Middle frontal gyrus (tissue), 1 donor: ENCODE measurements at regions not wholly inside any gene's neighbourhood (a gene's known extent, or its start where the extent isn't known, plus 50 kb on each side); places are given as distances from the start of the nearest gene placed in this dataset.

Experiments
- DNase-seq: peaks from one replicate; pipeline ENCODE4 v3.0.0-alpha.2; 2015; ENCODE audit warnings: low spot score; ENCODE audit errors: extremely low spot score

GRCh38 chr4:156501962-156502361 is 469.6 kb downstream of the PDGFC start:
- DNase-seq: no peak

GRCh38 chr4:156499684-156500083 is 471.9 kb downstream of the PDGFC start:
- no peak for DNase-seq

GRCh38 chr4:156497486-156497885 is 474.1 kb downstream of the PDGFC start:
- DNase-seq: no peak

- DNase-seq: no peak
Observed at GRCh38 chr4:156496797-156497196, 474.8 kb downstream of the PDGFC start.

GRCh38 chr4:156495836-156496235 is 475.8 kb downstream of the PDGFC start:
- DNase-seq: no peak

GRCh38 chr4:156495091-156495490 is 476.5 kb downstream of the PDGFC start:
- DNase-seq: no peak

- no peak for DNase-seq
Observed at GRCh38 chr4:156493858-156494257, 477.7 kb downstream of the PDGFC start.

- DNase-seq: no peak
Observed at GRCh38 chr4:156487107-156487506, 484.5 kb downstream of the PDGFC start.

- no peak for DNase-seq
Observed at GRCh38 chr4:156481845-156482244, 489.8 kb downstream of the PDGFC start.

GRCh38 chr4:156477636-156478035 is 494.0 kb downstream of the PDGFC start:
- no peak for DNase-seq

- DNase-seq: no peak
Observed at GRCh38 chr4:156476359-156476758, 495.2 kb downstream of the PDGFC start.

GRCh38 chr4:156475322-156475721 is 496.3 kb downstream of the PDGFC start:
- DNase-seq: no peak

GRCh38 chr4:156473151-156473550 is 498.4 kb downstream of the PDGFC start:
- no peak for DNase-seq

GRCh38 chr4:156472624-156473023 is 499.0 kb downstream of the PDGFC start:
- no peak for DNase-seq

GRCh38 chr4:156459584-156459983 is 505.9 kb upstream of the CTSO start:
- no peak for DNase-seq

- no peak for DNase-seq
Observed at GRCh38 chr4:156456830-156457229, 503.2 kb upstream of the CTSO start.

GRCh38 chr4:156443488-156443887 is 489.8 kb upstream of the CTSO start:
- DNase-seq: no peak

GRCh38 chr4:156442912-156443311 is 489.2 kb upstream of the CTSO start:
- no peak for DNase-seq

- DNase-seq: no peak
Observed at GRCh38 chr4:156439576-156440200, 486.0 kb upstream of the CTSO start.

GRCh38 chr4:156437666-156438065 is 484.0 kb upstream of the CTSO start:
- no peak for DNase-seq

GRCh38 chr4:156422576-156422975 is 468.9 kb upstream of the CTSO start:
- DNase-seq: no peak

- DNase-seq: no peak
Observed at GRCh38 chr4:156420623-156421022, 467.0 kb upstream of the CTSO start.

- DNase-seq: no peak
Observed at GRCh38 chr4:156419080-156419685, 465.5 kb upstream of the CTSO start.
